ENCODE measurements at regions not wholly inside any gene's neighbourhood (a gene's known extent, or its start where the extent isn't known, plus 50 kb on each side); places are given as distances from the start of the nearest gene placed in this dataset.

GRCh38 chr2:155907211-155907610 lies 425.3 kb downstream of the NR4A2 start:
- H3K9ac ChIP-seq (ENCODE audit: low read length), result no peak overlapping the region
- H3K4me3 Mint-ChIP-seq (ENCODE audit: unreplicated experiment), result no peak overlapping the region

GRCh38 chr2:155905657-155906056 lies 426.9 kb downstream of the NR4A2 start:
- Histone ChIP-seq H3K36me3 (ENCODE audit: insufficient read depth, low read length) (no peaks in the 10 kb centered on the region), H4K20me1 (ENCODE audit: insufficient read depth, low read length) (no peaks in the 10 kb centered on the region), H3K9ac (ENCODE audit: low read length) (no peak overlapping the region), H3K27me3 (ENCODE audit: insufficient read depth, low read length) (no peaks in the 10 kb centered on the region), H3K79me2 (ENCODE audit: insufficient read depth, low read length) (no peaks in the 10 kb centered on the region), H3K4me3 (ENCODE audit: insufficient read depth, low read depth, low read length) (no peak overlapping the region), H3K9me3 (ENCODE audit: insufficient read depth, low read depth, low read length) (no peaks in the 10 kb centered on the region), H3K4me1 (ENCODE audit: insufficient read depth, low read length) (no peaks in the 10 kb centered on the region), H3K27ac (ENCODE audit: low read depth, low read length) (no peak overlapping the region), H2AFZ (ENCODE audit: low read depth, low read length) (no peak overlapping the region), H3K4me2 (ENCODE audit: low read length) (no peak overlapping the region)
- TF ChIP-seq EZH2 (IDR thresholded peaks at IDR 0.05; ENCODE audit: insufficient read depth, low read length) (no peak), CTCF (IDR thresholded peaks at IDR 0.05; ENCODE audit: insufficient read depth, low read depth, low read length) (no peak)
- DNase-seq (ENCODE audit: low read depth) (no peak), FAIRE-seq (no peak)
- Mint-ChIP-seq H3K9me3 (ENCODE audit: unreplicated experiment) (no peaks in the 10 kb centered on the region), H3K4me3 (ENCODE audit: unreplicated experiment) (no peak overlapping the region), H3K4me1 (ENCODE audit: low read depth, unreplicated experiment) (no peaks in the 10 kb centered on the region), H3K36me3 (ENCODE audit: low read depth, unreplicated experiment) (no peaks in the 10 kb centered on the region), H3K27me3 (ENCODE audit: low read depth, unreplicated experiment) (no peaks in the 10 kb centered on the region), H3K27ac (ENCODE audit: unreplicated experiment) (no peak overlapping the region)

More at GRCh38 chr2:155907211-155907610, 425.3 kb downstream of the NR4A2 start:
- Histone ChIP-seq H2AFZ (ENCODE audit: low read depth, low read length) (no peak overlapping the region), H3K36me3 (ENCODE audit: insufficient read depth, low read length) (no peaks in the 10 kb centered on the region), H3K4me3 (ENCODE audit: insufficient read depth, low read depth, low read length) (no peak overlapping the region), H3K9me3 (ENCODE audit: insufficient read depth, low read depth, low read length) (no peaks in the 10 kb centered on the region), H4K20me1 (ENCODE audit: insufficient read depth, low read length) (no peaks in the 10 kb centered on the region), H3K27me3 (ENCODE audit: insufficient read depth, low read length) (no peaks in the 10 kb centered on the region), H3K27ac (ENCODE audit: low read depth, low read length) (no peak overlapping the region), H3K4me1 (ENCODE audit: insufficient read depth, low read length) (no peaks in the 10 kb centered on the region), H3K79me2 (ENCODE audit: insufficient read depth, low read length) (no peaks in the 10 kb centered on the region), H3K4me2 (ENCODE audit: low read length) (no peak overlapping the region)
- no peak overlapping the region for H3K27ac Mint-ChIP-seq (ENCODE audit: unreplicated experiment)
- H3K36me3 Mint-ChIP-seq (ENCODE audit: low read depth, unreplicated experiment), result no peaks in the 10 kb centered on the region
- H3K4me1 Mint-ChIP-seq (ENCODE audit: low read depth, unreplicated experiment), result no peaks in the 10 kb centered on the region
- no peak for FAIRE-seq
- no peak for DNase-seq (ENCODE audit: low read depth)
- H3K9me3 Mint-ChIP-seq (ENCODE audit: unreplicated experiment), result no peaks in the 10 kb centered on the region
- no peak for TF ChIP-seq CTCF (IDR thresholded peaks at IDR 0.05; ENCODE audit: insufficient read depth, low read depth, low read length)
- TF ChIP-seq EZH2 (IDR thresholded peaks at IDR 0.05; ENCODE audit: insufficient read depth, low read length), result no peak
- no peaks in the 10 kb centered on the region for H3K27me3 Mint-ChIP-seq (ENCODE audit: low read depth, unreplicated experiment)

DNA sequence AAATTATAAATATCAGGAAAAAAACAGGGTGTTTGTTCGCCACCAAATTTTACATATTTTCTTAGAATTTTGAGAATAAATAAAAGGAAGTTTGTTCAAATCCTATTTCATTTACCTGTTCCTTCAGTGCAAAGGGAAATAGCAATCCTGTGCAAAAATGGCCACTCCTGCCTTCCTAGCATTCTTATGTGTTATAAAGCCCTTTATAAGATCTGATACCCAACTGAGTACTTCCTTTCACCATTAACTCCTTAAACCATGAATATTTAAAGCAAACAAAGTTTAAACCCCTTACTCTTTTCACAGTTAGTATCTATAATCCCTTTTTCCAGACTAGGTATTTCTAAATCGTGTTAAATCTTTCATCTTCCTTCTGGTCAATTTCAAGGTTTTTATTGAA lies 427.8 kb downstream of the NR4A2 start:
- H3K4me1 ChIP-seq (ENCODE audit: insufficient read depth, low read length), result no peaks in the 10 kb centered on the region
- Mint-ChIP-seq H3K9me3 (ENCODE audit: unreplicated experiment) (no peaks in the 10 kb centered on the region), H3K27me3 (ENCODE audit: low read depth, unreplicated experiment) (no peaks in the 10 kb centered on the region), H3K4me1 (ENCODE audit: low read depth, unreplicated experiment) (no peaks in the 10 kb centered on the region), H3K4me3 (ENCODE audit: unreplicated experiment) (no peak overlapping the region), H3K36me3 (ENCODE audit: low read depth, unreplicated experiment) (no peaks in the 10 kb centered on the region), H3K27ac (ENCODE audit: unreplicated experiment) (no peak overlapping the region)
- DNase-seq (ENCODE audit: low read depth) (no peak), FAIRE-seq (no peak)
- H4K20me1 ChIP-seq (ENCODE audit: insufficient read depth, low read length), result no peaks in the 10 kb centered on the region
- no peak overlapping the region for H3K4me3 ChIP-seq (ENCODE audit: insufficient read depth, low read depth, low read length)
- no peak overlapping the region for H3K27ac ChIP-seq (ENCODE audit: low read depth, low read length)
- no peak overlapping the region for H3K4me2 ChIP-seq (ENCODE audit: low read length)
- no peak overlapping the region for H2AFZ ChIP-seq (ENCODE audit: low read depth, low read length)
- no peaks in the 10 kb centered on the region for H3K79me2 ChIP-seq (ENCODE audit: insufficient read depth, low read length)
- H3K36me3 ChIP-seq (ENCODE audit: insufficient read depth, low read length), result no peaks in the 10 kb centered on the region
- H3K9ac ChIP-seq (ENCODE audit: low read length), result no peak overlapping the region
- no peak for TF ChIP-seq CTCF (IDR thresholded peaks at IDR 0.05; ENCODE audit: insufficient read depth, low read depth, low read length)
- TF ChIP-seq EZH2 (IDR thresholded peaks at IDR 0.05; ENCODE audit: insufficient read depth, low read length), result no peak
- no peaks in the 10 kb centered on the region for H3K27me3 ChIP-seq (ENCODE audit: insufficient read depth, low read length)
- no peaks in the 10 kb centered on the region for H3K9me3 ChIP-seq (ENCODE audit: insufficient read depth, low read depth, low read length)

All from astrocyte (in vitro differentiated cells and primary cell).